ENCODE measurements at regions not wholly inside any gene's neighbourhood (a gene's known extent, or its start where the extent isn't known, plus 50 kb on each side); places are given as distances from the start of the nearest gene placed in this dataset.

DNA sequence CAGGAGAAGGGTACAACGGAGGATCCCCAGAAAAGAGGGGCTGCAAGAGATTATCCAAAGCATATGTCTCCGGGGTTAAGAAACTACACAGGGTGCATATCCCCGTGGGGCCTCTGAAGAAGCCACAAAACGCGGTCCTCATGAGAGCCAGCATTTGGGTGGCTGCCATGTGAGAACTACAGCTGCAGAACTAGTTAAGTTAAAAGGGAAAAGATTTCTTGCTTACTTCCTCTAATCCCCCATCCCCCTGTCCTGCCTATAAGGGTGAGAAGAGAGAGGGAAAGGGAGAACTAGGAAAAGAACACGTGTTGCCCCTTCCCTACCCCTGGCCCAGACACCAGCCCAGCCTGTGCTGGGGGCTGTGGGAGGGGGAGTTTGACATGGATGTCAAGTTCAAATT lies 70.4 kb upstream of the PCSK6 start:
- ChIA-PET CTCF (no interaction called here), POLR2A (no interaction called here)
- TF ChIP-seq, protein P1, sequence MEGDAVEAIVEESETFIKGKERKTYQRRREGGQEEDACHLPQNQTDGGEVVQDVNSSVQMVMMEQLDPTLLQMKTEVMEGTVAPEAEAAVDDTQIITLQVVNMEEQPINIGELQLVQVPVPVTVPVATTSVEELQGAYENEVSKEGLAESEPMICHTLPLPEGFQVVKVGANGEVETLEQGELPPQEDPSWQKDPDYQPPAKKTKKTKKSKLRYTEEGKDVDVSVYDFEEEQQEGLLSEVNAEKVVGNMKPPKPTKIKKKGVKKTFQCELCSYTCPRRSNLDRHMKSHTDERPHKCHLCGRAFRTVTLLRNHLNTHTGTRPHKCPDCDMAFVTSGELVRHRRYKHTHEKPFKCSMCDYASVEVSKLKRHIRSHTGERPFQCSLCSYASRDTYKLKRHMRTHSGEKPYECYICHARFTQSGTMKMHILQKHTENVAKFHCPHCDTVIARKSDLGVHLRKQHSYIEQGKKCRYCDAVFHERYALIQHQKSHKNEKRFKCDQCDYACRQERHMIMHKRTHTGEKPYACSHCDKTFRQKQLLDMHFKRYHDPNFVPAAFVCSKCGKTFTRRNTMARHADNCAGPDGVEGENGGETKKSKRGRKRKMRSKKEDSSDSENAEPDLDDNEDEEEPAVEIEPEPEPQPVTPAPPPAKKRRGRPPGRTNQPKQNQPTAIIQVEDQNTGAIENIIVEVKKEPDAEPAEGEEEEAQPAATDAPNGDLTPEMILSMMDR (IDR thresholded peaks at IDR 0.05; ENCODE audit: insufficient read depth, low read depth, low read length), result no peak

DNA sequence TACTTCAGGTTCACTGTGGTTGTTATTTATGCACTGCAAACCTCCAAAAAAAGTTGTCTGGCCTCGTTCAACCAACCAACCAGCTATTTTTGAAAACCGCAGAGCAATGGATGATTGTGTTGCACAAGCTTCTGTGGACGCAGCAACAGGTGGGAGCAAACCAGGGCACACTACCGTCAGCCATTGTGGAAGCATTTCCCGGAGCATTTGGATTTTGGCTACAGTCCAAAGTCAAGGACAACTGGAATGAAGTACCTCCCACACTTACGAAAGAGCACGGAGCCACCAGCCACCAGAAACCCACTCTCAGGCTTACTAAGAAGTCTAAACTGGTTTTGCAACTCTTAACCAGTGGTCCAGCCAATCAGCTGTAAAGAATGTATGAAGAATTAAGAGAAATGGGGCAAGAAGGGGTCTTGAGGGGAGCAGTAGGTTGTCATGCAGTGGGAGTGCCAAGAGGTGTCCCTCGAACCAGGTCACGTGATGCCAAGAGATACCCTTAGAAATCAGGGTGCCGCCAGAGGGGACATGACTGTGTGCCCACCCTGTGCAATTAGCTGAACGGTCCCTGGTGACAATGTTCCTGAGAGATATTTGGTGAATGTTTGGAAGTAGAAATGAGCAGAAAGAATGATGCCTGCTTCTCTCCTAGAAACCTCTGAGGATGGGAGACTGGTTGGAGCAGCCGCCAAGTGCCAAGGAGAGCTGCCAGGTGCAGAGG lies 68.9 kb upstream of the PCSK6 start:
- TF ChIP-seq, protein P1 (IDR thresholded peaks at IDR 0.05; ENCODE audit: insufficient read depth, low read depth, low read length), result no peak
- ChIA-PET POLR2A (no interaction called here), CTCF (no interaction called here)
- Histone ChIP-seq H3K27me3 (ENCODE audit: control insufficient read depth, insufficient read depth, low read length) (no peaks in the 10 kb centered on the region; the same call in 1 of the 2 replicates), H3K4me3 (ENCODE audit: low read depth, low read length) (no peak overlapping the region), H3K36me3 (ENCODE audit: control insufficient read depth, insufficient read depth, low read length) (no peaks in the 10 kb centered on the region)
- DNase-seq (ENCODE audit: low read depth), result no peak

More for the DNA sequence above, 70.4 kb upstream of the PCSK6 start:
- H3K36me3 ChIP-seq (ENCODE audit: control insufficient read depth, insufficient read depth, low read length), result no peaks in the 10 kb centered on the region
- H3K4me3 ChIP-seq (ENCODE audit: low read depth, low read length), result no peak overlapping the region
- no peak for DNase-seq (ENCODE audit: low read depth)
- H3K27me3 ChIP-seq (ENCODE audit: control insufficient read depth, insufficient read depth, low read length), result no peaks in the 10 kb centered on the region; the same call in 1 of the 2 replicates

DNA sequence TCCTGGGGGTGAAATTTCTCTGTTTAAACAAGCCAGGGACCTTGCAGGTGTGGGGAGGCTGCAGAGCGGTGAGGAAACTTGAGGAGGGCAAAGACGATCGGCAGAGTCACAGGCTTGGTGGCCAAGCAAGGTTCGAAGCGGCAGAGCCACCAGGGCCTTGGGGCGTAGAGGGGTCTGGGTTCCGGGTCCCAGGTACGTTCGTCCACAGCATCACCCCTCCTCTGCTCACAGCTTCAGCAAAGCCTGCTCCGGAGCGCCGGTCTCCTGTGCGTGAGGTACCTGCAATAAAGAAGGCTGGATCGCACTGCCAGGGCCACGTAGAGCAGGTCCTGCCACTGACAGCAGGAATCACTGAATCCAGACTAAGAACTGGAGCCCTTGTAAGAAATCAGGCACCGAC lies 66.8 kb upstream of the PCSK6 start:
- POLR2A ChIA-PET, result no interaction called here
- CTCF ChIA-PET, result no interaction called here

DNA sequence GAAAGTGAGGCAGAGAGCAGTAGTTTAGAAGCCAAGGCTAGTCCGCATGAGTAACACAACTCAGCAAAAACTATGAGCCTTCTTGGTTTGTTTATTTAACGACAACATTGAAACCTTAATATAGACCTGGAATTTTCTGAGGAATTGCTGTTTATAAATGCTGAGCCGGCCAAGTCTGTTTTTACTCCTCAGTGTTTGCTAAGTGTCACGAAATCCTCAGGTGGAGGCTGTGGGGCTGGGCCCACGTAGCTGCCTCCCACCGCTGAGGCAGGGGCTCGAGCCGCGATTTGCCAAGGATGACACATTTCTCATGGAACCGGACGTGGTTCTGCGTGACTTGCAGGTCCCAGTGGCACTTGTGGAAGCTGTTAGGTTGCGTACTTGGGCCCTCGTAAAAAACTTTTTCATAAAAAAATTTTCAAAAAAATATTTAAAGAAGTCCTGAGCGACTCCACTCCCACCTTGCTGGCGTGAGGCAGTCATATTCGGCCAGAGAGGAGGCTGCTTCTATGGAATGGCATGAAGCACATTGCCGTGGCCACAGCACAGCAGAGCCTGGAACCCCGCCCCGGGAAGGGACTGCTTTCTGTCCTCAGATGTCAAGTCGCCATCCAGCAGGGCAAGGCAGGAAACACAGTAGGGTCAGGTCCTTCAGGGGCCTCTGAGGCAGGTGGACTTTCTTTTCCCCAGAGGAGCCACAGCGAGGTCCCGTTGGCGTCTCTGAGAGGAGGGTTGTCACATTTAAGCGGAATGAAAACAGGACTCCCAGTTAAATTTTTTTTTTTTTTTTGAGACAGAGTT lies 64.8 kb upstream of the PCSK6 start:
- POLR2A ChIA-PET, result no interaction called here
- CTCF ChIA-PET, result no interaction called here
- Histone ChIP-seq H3K36me3 (ENCODE audit: control insufficient read depth, insufficient read depth, low read length) (no peaks in the 10 kb centered on the region), H3K4me3 (ENCODE audit: low read depth, low read length) (no peak overlapping the region), H3K27me3 (ENCODE audit: control insufficient read depth, insufficient read depth, low read length) (no peaks in the 10 kb centered on the region; the same call in none of the 2 replicates)
- TF ChIP-seq, protein P1 (IDR thresholded peaks at IDR 0.05; ENCODE audit: insufficient read depth, low read depth, low read length), result no peak
- DNase-seq (ENCODE audit: low read depth), result no peak

More for the DNA sequence above, 66.8 kb upstream of the PCSK6 start:
- Histone ChIP-seq H3K4me3 (ENCODE audit: low read depth, low read length) (no peak overlapping the region), H3K36me3 (ENCODE audit: control insufficient read depth, insufficient read depth, low read length) (no peaks in the 10 kb centered on the region), H3K27me3 (ENCODE audit: control insufficient read depth, insufficient read depth, low read length) (no peaks in the 10 kb centered on the region; the same call in 1 of the 2 replicates)
- TF ChIP-seq, protein P1 (IDR thresholded peaks at IDR 0.05; ENCODE audit: insufficient read depth, low read depth, low read length), result no peak
- DNase-seq (ENCODE audit: low read depth), result no peak

Measured in BJ (cell line).